Neutrophil (primary cell): ENCODE measurements at regions not wholly inside any gene's neighbourhood (a gene's known extent, or its start where the extent isn't known, plus 50 kb on each side); places are given as distances from the start of the nearest gene placed in this dataset.

Experiments
- H3K27ac ChIP-seq: fragments of 200-600 bp; sonication (generic); 2 replicates; pipeline ENCODE4 v1.5.1; 2016; ENCODE audit warnings: mild to moderate bottlenecking, moderate library complexity
- H3K27me3 ChIP-seq: fragments of 200-600 bp; sonication (generic); 2 replicates; pipeline ENCODE4 v1.6.0; 2016; ENCODE audit warnings: mild to moderate bottlenecking
- H3K36me3 ChIP-seq: fragments of 200-600 bp; sonication (generic); 2 replicates; pipeline ENCODE4 v1.5.1; 2017
- H3K4me1 ChIP-seq, 2 experiments: fragments of 200-600 bp in 1 of 2; sonication (generic) in 1 of 2; 1 replicate in 1 of 2; 2 replicates in 1 of 2; pipeline versions ENCODE4 v1.5.1 to v1.6.1; 2013 to 2016; ENCODE audit warnings: low read depth in 1 of 2, low read length in 1 of 2, mild to moderate bottlenecking in 1 of 2, moderate library complexity in 1 of 2; ENCODE audit not compliant: control insufficient read depth in 1 of 2, insufficient read depth in 1 of 2
- H3K4me3 ChIP-seq, 2 experiments: fragments of 200-600 bp in 1 of 2; sonication (generic) in 1 of 2; 1 replicate in 1 of 2; 2 replicates in 1 of 2; pipeline ENCODE4 v1.5.1; 2013 to 2016; ENCODE audit warnings: low read depth in 1 of 2, low read length in 1 of 2, mild to moderate bottlenecking in 1 of 2, moderate library complexity in 1 of 2
- H3K9me3 ChIP-seq: fragments of 200-600 bp; sonication (generic); 2 replicates; pipeline ENCODE4 v1.5.1; 2016
- TF ChIP-seq, protein P1 (sequence below): fragments of 200-600 bp; sonication (generic); IDR thresholded peaks from 2 replicates; pipeline ENCODE4 v1.5.1; 2016; ENCODE audit warnings: antibody characterized with exemption

GRCh38 chr4:3712936-3713335 lies 53.2 kb upstream of the ADRA2C start:
- Histone ChIP-seq H3K9me3 (no peaks in the 10 kb centered on the region), H3K36me3 (no peaks in the 10 kb centered on the region), H3K27me3 (peaks cover 5% of the 10 kb centered on the region), H3K4me3 (no peak overlapping the region), H3K4me1 (no peaks in the 10 kb centered on the region), H3K27ac (no peak overlapping the region)
- TF ChIP-seq, protein P1, sequence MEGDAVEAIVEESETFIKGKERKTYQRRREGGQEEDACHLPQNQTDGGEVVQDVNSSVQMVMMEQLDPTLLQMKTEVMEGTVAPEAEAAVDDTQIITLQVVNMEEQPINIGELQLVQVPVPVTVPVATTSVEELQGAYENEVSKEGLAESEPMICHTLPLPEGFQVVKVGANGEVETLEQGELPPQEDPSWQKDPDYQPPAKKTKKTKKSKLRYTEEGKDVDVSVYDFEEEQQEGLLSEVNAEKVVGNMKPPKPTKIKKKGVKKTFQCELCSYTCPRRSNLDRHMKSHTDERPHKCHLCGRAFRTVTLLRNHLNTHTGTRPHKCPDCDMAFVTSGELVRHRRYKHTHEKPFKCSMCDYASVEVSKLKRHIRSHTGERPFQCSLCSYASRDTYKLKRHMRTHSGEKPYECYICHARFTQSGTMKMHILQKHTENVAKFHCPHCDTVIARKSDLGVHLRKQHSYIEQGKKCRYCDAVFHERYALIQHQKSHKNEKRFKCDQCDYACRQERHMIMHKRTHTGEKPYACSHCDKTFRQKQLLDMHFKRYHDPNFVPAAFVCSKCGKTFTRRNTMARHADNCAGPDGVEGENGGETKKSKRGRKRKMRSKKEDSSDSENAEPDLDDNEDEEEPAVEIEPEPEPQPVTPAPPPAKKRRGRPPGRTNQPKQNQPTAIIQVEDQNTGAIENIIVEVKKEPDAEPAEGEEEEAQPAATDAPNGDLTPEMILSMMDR, result no peak

- H3K36me3 ChIP-seq, result no peaks in the 10 kb centered on the region
- H3K27ac ChIP-seq, result no peak overlapping the region
- peaks cover 6% of the 10 kb centered on the region for H3K27me3 ChIP-seq
- H3K9me3 ChIP-seq, result no peaks in the 10 kb centered on the region
- TF ChIP-seq, protein P1, result no peak
- H3K4me1 ChIP-seq, result no peaks in the 10 kb centered on the region
- no peak overlapping the region for H3K4me3 ChIP-seq
These were observed 53.9 kb upstream of the ADRA2C start for GRCh38 chr4:3712112-3712805.

DNA sequence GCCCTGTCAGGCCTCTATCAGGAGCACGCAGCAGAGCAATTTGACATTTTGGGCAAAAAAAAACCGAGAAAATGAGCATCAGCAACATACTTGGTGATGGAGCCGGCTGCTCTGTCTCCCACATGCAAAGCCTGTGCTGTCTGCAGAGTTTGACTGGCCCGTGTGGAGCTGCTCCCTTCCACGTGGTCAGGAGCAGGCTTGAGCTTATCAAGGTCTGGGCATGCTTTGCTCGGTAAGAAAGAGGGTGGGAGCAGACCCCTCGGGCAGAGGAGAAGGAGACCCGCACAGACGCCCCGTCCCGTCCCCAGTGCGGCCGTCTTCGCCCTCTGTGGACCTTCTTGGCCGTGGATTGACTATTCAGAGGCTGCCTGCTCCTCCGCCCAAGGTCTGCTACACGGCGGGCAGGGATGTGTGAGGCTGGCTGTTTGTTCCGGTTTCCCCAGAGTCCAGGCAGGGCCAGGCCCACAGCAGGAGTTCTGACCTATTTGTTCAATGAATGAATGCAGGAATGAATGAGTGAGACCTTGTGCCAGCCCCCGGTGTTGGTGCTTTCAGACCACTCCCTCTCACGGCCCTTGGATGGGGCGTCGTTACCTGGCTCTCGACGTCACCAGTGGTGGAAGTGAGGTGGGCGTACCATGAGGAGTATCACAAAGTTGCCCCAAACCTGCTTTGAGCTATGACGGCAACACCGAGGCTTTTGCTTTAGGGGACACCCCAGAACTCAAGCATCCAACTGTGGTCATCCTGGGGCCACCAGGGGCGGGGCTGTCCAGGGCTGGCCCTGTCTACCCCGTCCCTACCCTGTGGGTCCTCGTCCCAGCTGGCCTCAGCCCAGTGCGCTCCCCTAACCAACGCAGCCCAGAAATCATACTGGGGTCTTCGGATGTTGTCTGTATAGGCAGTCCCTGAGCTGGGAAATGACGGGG lies 54.7 kb upstream of the ADRA2C start:
- Histone ChIP-seq H3K27me3 (peaks cover 6% of the 10 kb centered on the region), H3K9me3 (no peaks in the 10 kb centered on the region)

GRCh38 chr4:3710451-3711182 lies 55.6 kb upstream of the ADRA2C start:
- Histone ChIP-seq H3K27ac (no peak overlapping the region), H3K36me3 (no peaks in the 10 kb centered on the region), H3K4me3 (no peak overlapping the region), H3K9me3 (no peaks in the 10 kb centered on the region), H3K27me3 (peaks cover 6% of the 10 kb centered on the region), H3K4me1 (no peaks in the 10 kb centered on the region)
- TF ChIP-seq, protein P1, result no peak

More for the DNA sequence above, 54.7 kb upstream of the ADRA2C start:
- Histone ChIP-seq H3K36me3 (no peaks in the 10 kb centered on the region), H3K27ac (no peak overlapping the region), H3K4me3 (no peak overlapping the region), H3K4me1 (no peaks in the 10 kb centered on the region)
- TF ChIP-seq, protein P1, result no peak

DNA sequence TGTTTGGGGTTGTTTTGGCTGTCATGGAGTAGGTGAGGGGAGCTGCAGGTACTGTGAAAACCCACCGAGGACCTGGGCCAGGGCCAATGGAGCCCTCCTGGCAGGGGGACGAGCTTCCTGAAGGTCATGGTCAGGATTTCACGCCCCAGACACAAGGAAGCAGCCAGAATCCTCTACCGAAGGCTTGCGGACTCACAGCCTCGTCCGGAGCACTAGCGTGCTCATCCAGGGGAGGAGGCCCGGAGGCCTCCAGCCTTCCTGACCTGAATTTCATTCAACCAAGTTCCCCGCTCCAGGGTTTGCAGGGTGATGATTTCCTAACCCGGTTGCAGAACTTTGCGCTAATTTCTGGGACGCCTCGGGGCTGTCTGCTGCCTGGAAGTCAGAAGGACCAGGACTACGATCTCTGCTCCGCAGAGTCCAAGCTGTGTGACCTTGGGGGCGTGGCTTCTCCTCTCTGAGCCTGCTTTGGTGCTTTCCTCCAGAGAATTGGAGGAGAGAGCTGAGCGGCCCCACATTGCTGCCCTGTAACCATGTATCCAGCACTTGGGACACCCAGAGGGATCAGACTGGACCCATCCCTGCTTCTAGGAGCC lies 56.2 kb upstream of the ADRA2C start:
- Histone ChIP-seq H3K27ac (no peak overlapping the region), H3K27me3 (peaks cover 13% of the 10 kb centered on the region), H3K9me3 (no peaks in the 10 kb centered on the region), H3K4me1 (no peaks in the 10 kb centered on the region), H3K36me3 (no peaks in the 10 kb centered on the region), H3K4me3 (no peak overlapping the region)
- TF ChIP-seq, protein P1, result no peak
